Esophagus squamous epithelium (tissue), 5 donors: ENCODE measurements at regions not wholly inside any gene's neighbourhood (a gene's known extent, or its start where the extent isn't known, plus 50 kb on each side); places are given as distances from the start of the nearest gene placed in this dataset.
"Not testable (repeated sequence)": the region's sequence is repeated elsewhere in the genome, so short reads cannot be mapped to it uniquely, and the experiment has no call there.

ENCODE experiments used
- DNase-seq: peaks from one replicate; lab custom pipeline; 2025; lab: John Stamatoyannopoulos, UW
- H3K27ac ChIP-seq, 4 donors: fragments of 200-600 bp; sonication (generic); one replicate each; pipeline ENCODE4 v1.5.1; 2016 to 2019; ENCODE audit warnings: mild to moderate bottlenecking in 1 of 4
- H3K27me3 ChIP-seq, 4 donors: fragments of 200-600 bp; sonication (generic); 1 replicate in 3 of 4; 2 replicates in 1 of 4; pipeline versions ENCODE4 v1.5.1 to v1.6.0; 2017 to 2021; ENCODE audit warnings: antibody characterized with exemption in 1 of 4
- H3K36me3 ChIP-seq, 3 donors: fragments of 200-600 bp; sonication (generic); one replicate each; pipeline ENCODE4 v1.5.1; 2016 to 2019
- H3K4me1 ChIP-seq, 3 donors: fragments of 200-600 bp; sonication (generic); one replicate each; pipeline ENCODE4 v1.5.1; 2017 to 2019
- H3K4me3 ChIP-seq, 4 donors: fragments of 200-600 bp; sonication (generic); 1 replicate in 3 of 4; 2 replicates in 1 of 4; pipeline ENCODE4 v1.5.1; 2016 to 2019; ENCODE audit warnings: mild to moderate bottlenecking in 2 of 4, moderate library complexity in 1 of 4
- H3K9me3 ChIP-seq, 3 donors: fragments of 200-600 bp; sonication (generic); one replicate each; pipeline ENCODE4 v1.5.1; 2016 to 2019
- CTCF ChIP-seq, 6 experiments: fragments of 450-650 bp in 4 of 6; fragments of 200-600 bp in 2 of 6; sonication (generic) in 2 of 6; IDR thresholded peaks; one replicate each; pipeline ENCODE4 v1.5.1; 2016 to 2019; ENCODE audit warnings: antibody characterized with exemption in 6 of 6, mild to moderate bottlenecking in 4 of 6, moderate library complexity in 4 of 6
- POLR2A ChIP-seq, 4 donors: fragments of 450-650 bp; IDR thresholded peaks; one replicate each; pipeline ENCODE4 v1.6.1; 2017; ENCODE audit warnings: antibody characterized with exemption in 4 of 4, mild to moderate bottlenecking in 4 of 4, moderate library complexity in 3 of 4
- WGBS, 2 donors: methylation state at CpG; one replicate each; pipeline ENCODE4 v1.1.5; 2018; 5-methylcytosine and 5-hydroxymethylcytosine counted together
- intact Hi-C: fragments of 100-400 bp; cut with DNase I; formaldehyde crosslinking; loops from one replicate; pipeline ENCODE4 v1.15.0; 2022
- small RNA-seq, 4 donors: library from RNA; depleted of rRNA; stranded (forward); fragments of <200 nt; gene quantifications; one replicate each; pipeline ENCODE3, GENCODE V24; 2016
- donor health status: DM: yes; HTN: yes; CAD: no.

GRCh38 chr9:94188246-94188645, 70.9 kb upstream of the ZNF169 start:
- no peak for DNase-seq
- peaks cover 0 to 16% (median 0%) of the 10 kb centered on the region in 3 donors for H3K9me3 ChIP-seq
- H3K27ac ChIP-seq = no peak overlapping the region
- intact Hi-C loops = no loop called here
- TF ChIP-seq POLR2A (IDR thresholded peaks at IDR 0.05) = no peak
- H3K4me3 ChIP-seq = no peak overlapping the region
- H3K36me3 ChIP-seq = peaks cover 0 to 35% (median 0%) of the 10 kb centered on the region in 3 donors
- H3K27me3 ChIP-seq = no peaks in the 10 kb centered on the region
- no peaks in the 10 kb centered on the region for H3K4me1 ChIP-seq

- Histone ChIP-seq H3K9me3 (peaks cover 0 to 37% (median 4%) of the 10 kb centered on the region in 3 donors), H3K36me3 (peaks cover 0 to 39% (median 0%) of the 10 kb centered on the region in 3 donors)
- H3K4me3 ChIP-seq, H3K27ac ChIP-seq, H3K27me3 ChIP-seq, DNase-seq, intact Hi-C loops, H3K4me1 ChIP-seq: not testable (repeated sequence)
- 91 to 98% methylated on average over 3 to 6 of the region's 6 CpGs for WGBS, 2 donors
Observed at GRCh38 chr9:94191706-94192105, 67.4 kb upstream of the ZNF169 start.

- H3K4me1 ChIP-seq = peaks cover 0 to 30% (median 7%) of the 10 kb centered on the region in 3 donors
- TF ChIP-seq POLR2A (IDR thresholded peaks at IDR 0.05) = no peak
- no peak for TF ChIP-seq CTCF (IDR thresholded peaks at IDR 0.05)
- no peak overlapping the region for H3K27ac ChIP-seq
- no peak for DNase-seq
- no peaks in the 10 kb centered on the region for H3K27me3 ChIP-seq
- 57 to 59% methylated on average over 1 to 2 of the region's 3 CpGs for WGBS, 2 donors
- no peak overlapping the region for H3K4me3 ChIP-seq
- peaks cover 0 to 20% (median 4%) of the 10 kb centered on the region in 3 donors for H3K9me3 ChIP-seq
- H3K36me3 ChIP-seq = peaks cover 0 to 35% (median 0%) of the 10 kb centered on the region in 3 donors
- intact Hi-C loops = no loop called here
Observed at GRCh38 chr9:94198414-94198813, 60.7 kb upstream of the ZNF169 start.

GRCh38 chr9:94199776-94200175, 59.3 kb upstream of the ZNF169 start:
- no peak for TF ChIP-seq POLR2A (IDR thresholded peaks at IDR 0.05)
- no peak for TF ChIP-seq CTCF (IDR thresholded peaks at IDR 0.05)

GRCh38 chr9:94204174-94204573, 54.9 kb upstream of the ZNF169 start:
- intact Hi-C loops = no loop called here
- no peak for DNase-seq
- H3K4me1 ChIP-seq = peaks cover 0 to 15% (median 5%) of the 10 kb centered on the region in 3 donors
- 62 to 66% methylated on average over 4 of the region's 4 CpGs for WGBS, 2 donors
- no peak overlapping the region for H3K4me3 ChIP-seq
- peaks cover 0 to 6% (median 0%) of the 10 kb centered on the region in 3 donors for H3K36me3 ChIP-seq
- H3K9me3 ChIP-seq = peaks cover 0 to 14% (median 0%) of the 10 kb centered on the region in 3 donors
- no peak for TF ChIP-seq CTCF (IDR thresholded peaks at IDR 0.05)
- TF ChIP-seq POLR2A (IDR thresholded peaks at IDR 0.05) = no peak
- H3K27ac ChIP-seq = no peak overlapping the region
- H3K27me3 ChIP-seq = no peaks in the 10 kb centered on the region

More at GRCh38 chr9:94199776-94200175, 59.3 kb upstream of the ZNF169 start:
- DNase-seq = no peak
- Histone ChIP-seq H3K27ac (peak overlapping the region in 1 of 4 donors; percentile 29), H3K36me3 (peaks cover 0 to 29% (median 0%) of the 10 kb centered on the region in 3 donors), H3K4me1 (peaks cover 0 to 30% (median 7%) of the 10 kb centered on the region in 3 donors), H3K4me3 (no peak overlapping the region), H3K9me3 (peaks cover 0 to 25% (median 4%) of the 10 kb centered on the region in 3 donors), H3K27me3 (no peaks in the 10 kb centered on the region)
- intact Hi-C loops = no loop called here

- Histone ChIP-seq H3K27ac (no peak overlapping the region), H3K27me3 (no peaks in the 10 kb centered on the region), H3K9me3 (peaks cover 0 to 14% (median 0%) of the 10 kb centered on the region in 3 donors), H3K36me3 (no peaks in the 10 kb centered on the region), H3K4me1 (no peaks in the 10 kb centered on the region), H3K4me3 (no peak overlapping the region)
- 75 to 86% methylated on average over 1 of the region's 1 CpG for WGBS, 2 donors
- intact Hi-C loops = no loop called here
- TF ChIP-seq POLR2A (IDR thresholded peaks at IDR 0.05) (no peak), CTCF (IDR thresholded peaks at IDR 0.05) (no peak)
- DNase-seq = no peak
Observed at GRCh38 chr9:94207781-94208180, 51.3 kb upstream of the ZNF169 start.

Small RNA genes in the stretch of these regions (small RNA-seq; reads per million reads assigned to genes)
- gene MIRLET7A1 (3.9 to 6.3 (median 5.3) reads per million in 4 donors), gene MIRLET7D (110 to 229 (median 165) reads per million in 4 donors), gene MIRLET7F1 (33.5 to 89.1 (median 48.6) reads per million in 4 donors)
